ENCODE measurements at regions not wholly inside any gene's neighbourhood (a gene's known extent, or its start where the extent isn't known, plus 50 kb on each side); places are given as distances from the start of the nearest gene placed in this dataset.

GRCh38 chr13:108463340-108463739 is 166.1 kb upstream of the MYO16 start:
- Histone ChIP-seq H4K20me1 (ENCODE audit: insufficient read depth, low read length) (no peaks in the 10 kb centered on the region), H3K9ac (ENCODE audit: low read length) (no peak overlapping the region), H3K79me2 (ENCODE audit: low read length) (no peaks in the 10 kb centered on the region), H3K4me3 (ENCODE audit: low read length) (no peak overlapping the region), H3K36me3 (replicated peaks; ENCODE audit: insufficient read depth, low read length) (no peaks in the 10 kb centered on the region), H3K9me2 (replicated peaks; ENCODE audit: insufficient read depth, low read length) (no peaks in the 10 kb centered on the region), H3K27me3 (replicated peaks; ENCODE audit: insufficient read depth, low read length) (no peaks in the 10 kb centered on the region), H3K4me2 (ENCODE audit: low read depth, low read length) (no peak overlapping the region), H3K9me3 (replicated peaks; ENCODE audit: insufficient read depth, low read length) (no peaks in the 10 kb centered on the region), H3K4me1 (ENCODE audit: low read length) (no peaks in the 10 kb centered on the region), H3F3A (ENCODE audit: insufficient read depth, low read length) (no peaks in the 10 kb centered on the region), H2AFZ (ENCODE audit: low read length) (no peak overlapping the region), H3K27ac (ENCODE audit: low read length) (no peak overlapping the region)
- no peak for DNase-seq
- no peak for TF ChIP-seq CTCF (IDR thresholded peaks at IDR 0.05; ENCODE audit: low read length)
- no peak for TF ChIP-seq EZH2phosphoT487 (IDR thresholded peaks at IDR 0.05; ENCODE audit: low read length)
- TF ChIP-seq EZH2 (optimal IDR thresholded peaks at IDR 0.05; ENCODE audit: low read depth, low read length) = no peak

- H3K9me3 ChIP-seq (replicated peaks; ENCODE audit: insufficient read depth, low read length) = no peaks in the 10 kb centered on the region
- H3K79me2 ChIP-seq (ENCODE audit: low read length) = no peaks in the 10 kb centered on the region
- H3K36me3 ChIP-seq (replicated peaks; ENCODE audit: insufficient read depth, low read length) = no peaks in the 10 kb centered on the region
- TF ChIP-seq CTCF (IDR thresholded peaks at IDR 0.05; ENCODE audit: low read length) (no peak), EZH2phosphoT487 (IDR thresholded peaks at IDR 0.05; ENCODE audit: low read length) (no peak), EZH2 (optimal IDR thresholded peaks at IDR 0.05; ENCODE audit: low read depth, low read length) (no peak)
- H3K9me2 ChIP-seq (replicated peaks; ENCODE audit: insufficient read depth, low read length) = no peaks in the 10 kb centered on the region
- no peaks in the 10 kb centered on the region for H4K20me1 ChIP-seq (ENCODE audit: insufficient read depth, low read length)
- no peak overlapping the region for H2AFZ ChIP-seq (ENCODE audit: low read length)
- H3K4me1 ChIP-seq (ENCODE audit: low read length) = no peaks in the 10 kb centered on the region
- no peak overlapping the region for H3K4me2 ChIP-seq (ENCODE audit: low read depth, low read length)
- H3K9ac ChIP-seq (ENCODE audit: low read length) = no peak overlapping the region
- no peaks in the 10 kb centered on the region for H3K27me3 ChIP-seq (replicated peaks; ENCODE audit: insufficient read depth, low read length)
- no peak for DNase-seq
- no peak overlapping the region for H3K4me3 ChIP-seq (ENCODE audit: low read length)
- no peaks in the 10 kb centered on the region for H3F3A ChIP-seq (ENCODE audit: insufficient read depth, low read length)
- H3K27ac ChIP-seq (ENCODE audit: low read length) = no peak overlapping the region
Observed at GRCh38 chr13:108470921-108471320, 158.5 kb upstream of the MYO16 start.

GRCh38 chr13:108475181-108475580 is 154.2 kb upstream of the MYO16 start:
- no peaks in the 10 kb centered on the region for H3K9me3 ChIP-seq (replicated peaks; ENCODE audit: insufficient read depth, low read length)
- TF ChIP-seq CTCF (IDR thresholded peaks at IDR 0.05; ENCODE audit: low read length) (no peak), EZH2 (optimal IDR thresholded peaks at IDR 0.05; ENCODE audit: low read depth, low read length) (no peak), EZH2phosphoT487 (IDR thresholded peaks at IDR 0.05; ENCODE audit: low read length) (no peak)

More at GRCh38 chr13:108475181-108475580, 154.2 kb upstream of the MYO16 start:
- Histone ChIP-seq H3K27me3 (replicated peaks; ENCODE audit: insufficient read depth, low read length) (no peaks in the 10 kb centered on the region), H4K20me1 (ENCODE audit: insufficient read depth, low read length) (no peaks in the 10 kb centered on the region), H2AFZ (ENCODE audit: low read length) (no peak overlapping the region), H3K9ac (ENCODE audit: low read length) (no peak overlapping the region), H3K4me2 (ENCODE audit: low read depth, low read length) (no peak overlapping the region), H3K36me3 (replicated peaks; ENCODE audit: insufficient read depth, low read length) (no peaks in the 10 kb centered on the region), H3K4me1 (ENCODE audit: low read length) (no peaks in the 10 kb centered on the region), H3K27ac (ENCODE audit: low read length) (no peak overlapping the region), H3F3A (ENCODE audit: insufficient read depth, low read length) (no peaks in the 10 kb centered on the region), H3K79me2 (ENCODE audit: low read length) (no peaks in the 10 kb centered on the region), H3K4me3 (ENCODE audit: low read length) (no peak overlapping the region), H3K9me2 (replicated peaks; ENCODE audit: insufficient read depth, low read length) (no peaks in the 10 kb centered on the region)
- DNase-seq = no peak

Measured in MM.1S (cell line).